ENCODE measurements at regions not wholly inside any gene's neighbourhood (a gene's known extent, or its start where the extent isn't known, plus 50 kb on each side); places are given as distances from the start of the nearest gene placed in this dataset.

- Histone ChIP-seq H3K4me1 (ENCODE audit: control insufficient read depth, insufficient read depth, low read length) (no peaks in the 10 kb centered on the region), H3K18ac (ENCODE audit: low read depth, low read length) (no peak overlapping the region), H3K56ac (ENCODE audit: extremely low read depth, insufficient read depth, low read length) (no peak overlapping the region), H2AFZ (replicated peaks; ENCODE audit: low read length, poor library complexity) (no peak overlapping the region), H3K23ac (ENCODE audit: low read depth, low read length) (no peak overlapping the region), H3K4me3 (ENCODE audit: insufficient read depth, low read depth, low read length) (no peak overlapping the region), H3K79me1 (ENCODE audit: low read depth in 1 of 2, low read length in 2 of 2) (no peaks in the 10 kb centered on the region), H2AK9ac (replicated peaks; ENCODE audit: low read depth, low read length, poor library complexity) (no peak overlapping the region), H3K9me3 (ENCODE audit: control insufficient read depth, insufficient read depth, low read length) (no peaks in the 10 kb centered on the region), H3K14ac (replicated peaks; ENCODE audit: low read depth, low read length) (no peak overlapping the region), H4K5ac (ENCODE audit: low read depth, low read length) (no peak overlapping the region), H4K8ac (ENCODE audit: low read depth in 2 of 2, low read length in 2 of 2) (no peak overlapping the region), H2BK15ac (ENCODE audit: low read depth, low read length) (no peak overlapping the region), H2BK5ac (ENCODE audit: low read depth, low read length, poor library complexity, severe bottlenecking) (no peak overlapping the region), H2BK20ac (ENCODE audit: low read depth, low read length) (no peak overlapping the region), H3K4ac (ENCODE audit: low read depth, low read length) (no peak overlapping the region), H3K36me3 (ENCODE audit: control insufficient read depth, insufficient read depth, low read length) (no peaks in the 10 kb centered on the region), H2BK120ac (ENCODE audit: low read depth, low read length) (no peak overlapping the region), H3K27ac (ENCODE audit: insufficient read depth, low read length) (no peak overlapping the region), H3K4me2 (ENCODE audit: low read depth, low read length) (no peak overlapping the region), H3K9me1 (ENCODE audit: insufficient read depth, low read length) (no peaks in the 10 kb centered on the region), H4K91ac (ENCODE audit: insufficient read depth, low read depth, low read length) (no peak overlapping the region), H3K27me3 (ENCODE audit: control insufficient read depth, insufficient read depth, low read length) (no peaks in the 10 kb centered on the region), H4K20me1 (ENCODE audit: insufficient read depth, low read length) (no peaks in the 10 kb centered on the region), H2AK5ac (ENCODE audit: low read depth, low read length) (no peak overlapping the region), H3K9ac (ENCODE audit: low read depth, low read length) (no peak overlapping the region)
- POLR2A ChIA-PET (ENCODE audit: unreplicated experiment) = no interaction called here
- in situ Hi-C loops (cut with MboI; ENCODE audit: low sequenced_read_pairs) (no loop called here), intact Hi-C loops (cut with micrococcal nuclease) (no loop called here), dilution Hi-C loops (cut with HindIII; ENCODE audit: low sequenced_read_pairs, unreplicated experiment) (no loop called here)
- CTCF ChIA-PET = no interaction called here
- ATAC-seq (ENCODE audit: low read depth) (no peak), DNase-seq (no peak)
- no peak for TF ChIP-seq NFE2L2 (IDR thresholded peaks at IDR 0.05; ENCODE audit: low read depth, low read length)
- TF ChIP-seq SMC3 (IDR thresholded peaks at IDR 0.05; ENCODE audit: low read depth, low read length) = no peak
- TF ChIP-seq BHLHE40 (IDR thresholded peaks at IDR 0.05; ENCODE audit: low read depth, low read length) = no peak
- TF ChIP-seq MXI1 (IDR thresholded peaks at IDR 0.05; ENCODE audit: borderline replicate concordance, low read depth, low read length) = no peak
- TF ChIP-seq RFX5 (IDR thresholded peaks at IDR 0.05; ENCODE audit: low read depth, low read length) = no peak
- TF ChIP-seq CEBPB (IDR thresholded peaks at IDR 0.05; ENCODE audit: low read depth, low read length) = no peak
- TF ChIP-seq ELK1 (IDR thresholded peaks at IDR 0.05; ENCODE audit: borderline replicate concordance, low read depth, low read length) = no peak
- no TSS peak for BruUV-seq (replicated peaks)
- WGBS, 2 experiments (ENCODE audit: extremely low coverage in 2 of 2, insufficient read length in 1 of 2) = no CpG with 5 or more reads among the region's 3 CpGs
These were observed 254.6 kb upstream of the GK2 start for GRCh38 chr4:79662651-79663050.

All from IMR-90 (cell line).